ENCODE measurements at regions not wholly inside any gene's neighbourhood (a gene's known extent, or its start where the extent isn't known, plus 50 kb on each side); places are given as distances from the start of the nearest gene placed in this dataset.
"Not testable (repeated sequence)": the region's sequence is repeated elsewhere in the genome, so short reads cannot be mapped to it uniquely, and the experiment has no call there.

DNA sequence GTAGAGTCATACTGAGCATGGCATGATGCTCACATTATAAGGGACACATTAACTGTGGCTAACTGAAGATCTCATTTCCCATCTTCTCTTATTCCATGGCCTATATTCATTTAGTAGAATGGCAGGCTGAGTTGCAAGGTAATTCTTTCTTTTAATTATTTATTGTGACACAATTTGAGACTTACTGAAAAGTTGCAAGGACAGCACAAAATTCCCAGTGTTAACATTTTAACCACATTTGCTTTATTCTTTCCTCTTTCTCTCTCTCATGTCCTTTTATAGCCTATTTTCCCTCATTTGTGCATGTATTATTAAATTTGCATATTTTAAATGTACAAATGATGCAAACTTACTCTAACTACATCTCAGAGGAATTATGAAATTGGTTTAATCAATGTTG lies 366.1 kb upstream of the RPS23 start:
- no peak for DNase-seq (ENCODE audit: low spot score)

DNA sequence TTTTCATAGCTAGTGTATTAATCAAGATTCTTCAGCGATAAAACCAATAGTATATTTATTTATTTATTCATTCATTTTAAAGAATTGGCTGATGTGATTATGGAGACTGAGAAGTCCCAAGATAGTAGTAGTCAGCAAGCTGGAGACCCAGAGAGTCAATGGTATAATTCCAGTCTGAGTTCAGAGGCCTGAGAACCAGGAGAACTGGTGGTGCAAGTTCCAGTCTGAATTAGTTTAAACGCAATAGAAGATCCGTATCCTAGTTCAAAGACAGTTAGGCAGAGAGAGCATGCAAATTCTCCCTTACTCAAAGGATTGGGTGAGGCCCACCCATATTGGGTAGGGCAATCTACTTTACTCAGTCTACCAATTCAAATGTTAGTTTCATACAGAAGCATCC lies 364.2 kb upstream of the RPS23 start:
- no peak for DNase-seq (ENCODE audit: low spot score)

DNA sequence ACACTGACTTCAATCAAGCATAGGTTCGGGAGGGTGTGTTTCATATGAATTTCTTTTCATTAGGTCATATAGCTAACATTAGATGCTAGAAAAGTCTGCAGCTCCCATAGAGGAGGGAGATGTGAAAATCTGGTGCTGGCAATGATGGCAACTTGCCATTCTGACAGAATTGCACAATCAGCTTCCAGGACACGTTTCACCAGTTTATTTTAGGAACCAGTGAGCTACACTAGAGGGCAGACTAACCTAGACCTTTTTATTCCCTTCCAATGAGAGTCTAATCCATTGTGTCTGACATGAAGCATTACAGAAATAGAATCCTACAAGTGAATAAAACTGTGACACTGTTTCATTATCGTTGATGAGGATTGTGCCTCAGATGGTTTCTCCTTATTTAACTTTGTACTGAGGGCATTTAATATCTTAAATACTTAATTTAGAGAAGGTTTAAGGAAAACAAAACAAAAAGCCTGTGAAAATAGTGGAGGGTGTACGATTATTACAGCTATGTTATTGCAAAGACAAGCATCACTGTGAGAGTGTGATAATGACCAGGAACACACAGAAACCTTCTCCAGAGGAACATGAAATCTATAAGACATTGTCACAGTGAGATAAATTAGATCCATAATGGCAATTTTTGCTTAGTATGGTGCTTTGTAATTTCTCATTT lies 363.3 kb upstream of the RPS23 start:
- DNase-seq (ENCODE audit: low spot score), result peak; percentile 76

- DNase-seq (ENCODE audit: low spot score), result no peak
Observed at GRCh38 chr5:82640916-82641315, 362.8 kb upstream of the RPS23 start.

- no peak for DNase-seq (ENCODE audit: low spot score)
Observed at GRCh38 chr5:82639393-82640144, 361.4 kb upstream of the RPS23 start.

GRCh38 chr5:82636591-82636990 lies 358.4 kb upstream of the RPS23 start:
- DNase-seq (ENCODE audit: low spot score), result no peak

- peak; percentile 21 for DNase-seq (ENCODE audit: low spot score)
Observed at GRCh38 chr5:82635561-82636288, 357.6 kb upstream of the RPS23 start.

GRCh38 chr5:82628364-82628910 lies 350.3 kb upstream of the RPS23 start:
- no peak for DNase-seq (ENCODE audit: low spot score)

GRCh38 chr5:82626905-82627591 lies 348.9 kb upstream of the RPS23 start:
- DNase-seq (ENCODE audit: low spot score), result not testable (repeated sequence)

GRCh38 chr5:82626012-82626411 lies 347.9 kb upstream of the RPS23 start:
- DNase-seq (ENCODE audit: low spot score), result not testable (repeated sequence)

DNA sequence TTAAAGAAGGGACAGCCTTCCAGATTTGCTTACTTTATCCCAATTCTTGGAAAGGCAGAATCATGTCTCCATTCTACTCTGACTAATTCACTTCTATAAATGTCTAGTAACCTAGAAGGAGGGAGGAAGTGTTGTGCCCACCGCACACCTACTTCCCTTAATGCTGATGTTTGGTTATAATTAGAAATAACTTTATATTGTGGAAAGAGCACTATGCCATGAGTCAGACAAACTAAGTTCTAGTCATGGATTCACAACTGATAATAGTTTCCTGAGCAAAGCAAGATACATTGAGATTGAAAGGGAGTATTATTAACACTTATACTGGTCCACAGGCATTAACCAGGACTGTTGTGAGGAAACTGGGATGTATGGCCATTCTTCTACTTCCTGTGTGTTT lies 345.9 kb upstream of the RPS23 start:
- no peak for DNase-seq (ENCODE audit: low spot score)

- DNase-seq (ENCODE audit: low spot score), result no peak
Observed at GRCh38 chr5:82622711-82623514, 344.8 kb upstream of the RPS23 start.

DNA sequence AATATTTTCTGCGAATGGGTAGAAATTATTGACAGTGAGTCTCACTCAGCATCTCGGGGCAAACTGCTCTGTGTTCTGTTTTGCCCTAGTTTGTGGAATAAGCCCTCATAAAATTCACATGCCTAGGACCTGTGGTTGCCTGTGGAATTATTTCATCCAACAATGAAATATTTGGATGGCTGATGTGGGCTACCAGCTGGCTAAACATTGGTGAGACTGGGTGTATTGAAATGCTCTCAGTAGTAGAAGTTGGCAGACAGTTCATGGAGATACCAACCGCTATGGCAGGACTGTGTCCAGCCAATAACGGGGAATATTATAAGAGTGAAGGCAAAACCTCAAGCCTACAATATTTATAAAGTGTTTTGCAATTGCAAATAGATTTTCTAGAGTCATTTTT lies 344.1 kb upstream of the RPS23 start:
- no peak for DNase-seq (ENCODE audit: low spot score)

- no peak for DNase-seq (ENCODE audit: low spot score)
Observed at GRCh38 chr5:82620957-82621600, 342.9 kb upstream of the RPS23 start.

GRCh38 chr5:82619097-82619496 lies 340.9 kb upstream of the RPS23 start:
- no peak for DNase-seq (ENCODE audit: low spot score)

GRCh38 chr5:82614706-82615105 lies 336.6 kb upstream of the RPS23 start:
- DNase-seq (ENCODE audit: low spot score), result no peak

GRCh38 chr5:82613891-82614290 lies 335.7 kb upstream of the RPS23 start:
- DNase-seq (ENCODE audit: low spot score), result no peak

DNA sequence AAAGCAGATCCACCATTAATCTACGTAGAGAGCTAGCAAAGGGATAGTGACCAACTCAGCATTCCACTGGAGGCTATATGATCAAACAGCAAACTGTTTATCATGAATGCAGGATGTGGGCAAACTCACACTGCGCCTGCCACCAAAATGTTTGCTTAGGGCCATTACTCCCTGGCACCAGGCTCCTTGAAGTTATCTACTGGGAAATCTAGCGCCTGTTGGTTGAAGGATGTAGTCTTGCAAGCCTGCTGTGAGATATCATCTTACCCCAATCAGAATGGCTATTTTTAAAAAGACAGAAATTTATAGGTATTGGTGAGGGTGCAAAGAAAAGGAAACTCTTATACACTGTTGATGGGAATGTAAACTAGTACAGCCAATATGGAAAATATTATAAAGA lies 332.5 kb upstream of the RPS23 start:
- no peak for DNase-seq (ENCODE audit: low spot score)

GRCh38 chr5:82605441-82605973 lies 327.4 kb upstream of the RPS23 start:
- DNase-seq (ENCODE audit: low spot score), result no peak

Measured in COLO829 (cell line).